Right lobe of liver (tissue), 4 donors: ENCODE measurements at regions not wholly inside any gene's neighbourhood (a gene's known extent, or its start where the extent isn't known, plus 50 kb on each side); places are given as distances from the start of the nearest gene placed in this dataset.

ENCODE experiments used
- CTCF ChIP-seq, 4 donors: fragments of 200-600 bp in 3 of 4; fragments of 450-650 bp in 1 of 4; IDR thresholded peaks; one replicate each; pipeline versions ENCODE4 v1.5.1 to v1.8.0; 2016 to 2022; ENCODE audit warnings: antibody characterized with exemption in 4 of 4, mild to moderate bottlenecking in 2 of 4
- POLR2A ChIP-seq: fragments of 450-650 bp; IDR thresholded peaks from one replicate; pipeline ENCODE4 v1.6.1; 2017; ENCODE audit warnings: antibody characterized with exemption, mild to moderate bottlenecking
- donor health status: DM: no; HTN: no; CAD: no.
- donor health status: DM: no; HTN: no; CAD: no.
- donor health status: DM: no; HTN: yes; CAD: no.

GRCh38 chr9:102403514-102403913 lies 591.6 kb upstream of the CYLC2 start:
- TF ChIP-seq POLR2A = no peak
- TF ChIP-seq CTCF (IDR thresholded peaks at IDR 0.05) = no peak
